ENCODE measurements at regions not wholly inside any gene's neighbourhood (a gene's known extent, or its start where the extent isn't known, plus 50 kb on each side); places are given as distances from the start of the nearest gene placed in this dataset.
"Not testable (repeated sequence)": the region's sequence is repeated elsewhere in the genome, so short reads cannot be mapped to it uniquely, and the experiment has no call there.

- not testable (repeated sequence) for TF ChIP-seq CTCF (IDR thresholded peaks at IDR 0.05; ENCODE audit: poor library complexity, severe bottlenecking); EP300 (conservative IDR thresholded peaks at IDR 0.05; ENCODE audit: poor library complexity, severe bottlenecking); EZH2 (IDR thresholded peaks at IDR 0.05; ENCODE audit: borderline replicate concordance, insufficient read depth, low read length, poor library complexity, severe bottlenecking); POLR2AphosphoS5 (IDR thresholded peaks at IDR 0.05); TAF1 (IDR thresholded peaks at IDR 0.05; ENCODE audit: low read depth); RAD21 (conservative IDR thresholded peaks at IDR 0.05); SMC3 (conservative IDR thresholded peaks at IDR 0.05; ENCODE audit: poor library complexity)
- TF ChIP-seq, protein P1, sequence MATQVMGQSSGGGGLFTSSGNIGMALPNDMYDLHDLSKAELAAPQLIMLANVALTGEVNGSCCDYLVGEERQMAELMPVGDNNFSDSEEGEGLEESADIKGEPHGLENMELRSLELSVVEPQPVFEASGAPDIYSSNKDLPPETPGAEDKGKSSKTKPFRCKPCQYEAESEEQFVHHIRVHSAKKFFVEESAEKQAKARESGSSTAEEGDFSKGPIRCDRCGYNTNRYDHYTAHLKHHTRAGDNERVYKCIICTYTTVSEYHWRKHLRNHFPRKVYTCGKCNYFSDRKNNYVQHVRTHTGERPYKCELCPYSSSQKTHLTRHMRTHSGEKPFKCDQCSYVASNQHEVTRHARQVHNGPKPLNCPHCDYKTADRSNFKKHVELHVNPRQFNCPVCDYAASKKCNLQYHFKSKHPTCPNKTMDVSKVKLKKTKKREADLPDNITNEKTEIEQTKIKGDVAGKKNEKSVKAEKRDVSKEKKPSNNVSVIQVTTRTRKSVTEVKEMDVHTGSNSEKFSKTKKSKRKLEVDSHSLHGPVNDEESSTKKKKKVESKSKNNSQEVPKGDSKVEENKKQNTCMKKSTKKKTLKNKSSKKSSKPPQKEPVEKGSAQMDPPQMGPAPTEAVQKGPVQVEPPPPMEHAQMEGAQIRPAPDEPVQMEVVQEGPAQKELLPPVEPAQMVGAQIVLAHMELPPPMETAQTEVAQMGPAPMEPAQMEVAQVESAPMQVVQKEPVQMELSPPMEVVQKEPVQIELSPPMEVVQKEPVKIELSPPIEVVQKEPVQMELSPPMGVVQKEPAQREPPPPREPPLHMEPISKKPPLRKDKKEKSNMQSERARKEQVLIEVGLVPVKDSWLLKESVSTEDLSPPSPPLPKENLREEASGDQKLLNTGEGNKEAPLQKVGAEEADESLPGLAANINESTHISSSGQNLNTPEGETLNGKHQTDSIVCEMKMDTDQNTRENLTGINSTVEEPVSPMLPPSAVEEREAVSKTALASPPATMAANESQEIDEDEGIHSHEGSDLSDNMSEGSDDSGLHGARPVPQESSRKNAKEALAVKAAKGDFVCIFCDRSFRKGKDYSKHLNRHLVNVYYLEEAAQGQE (IDR thresholded peaks at IDR 0.05; ENCODE audit: borderline replicate concordance): not testable (repeated sequence)
Observed at GRCh38 chr9:67403739-67404138, 411.4 kb upstream of the SPATA31A3 start.
